Fibroblast of skin of scalp (primary cell): ENCODE measurements at regions not wholly inside any gene's neighbourhood (a gene's known extent, or its start where the extent isn't known, plus 50 kb on each side); places are given as distances from the start of the nearest gene placed in this dataset.

Experiments
- DNase-seq: peaks from one replicate; pipeline ENCODE4 v3.0.0-alpha.2; 2013

DNA sequence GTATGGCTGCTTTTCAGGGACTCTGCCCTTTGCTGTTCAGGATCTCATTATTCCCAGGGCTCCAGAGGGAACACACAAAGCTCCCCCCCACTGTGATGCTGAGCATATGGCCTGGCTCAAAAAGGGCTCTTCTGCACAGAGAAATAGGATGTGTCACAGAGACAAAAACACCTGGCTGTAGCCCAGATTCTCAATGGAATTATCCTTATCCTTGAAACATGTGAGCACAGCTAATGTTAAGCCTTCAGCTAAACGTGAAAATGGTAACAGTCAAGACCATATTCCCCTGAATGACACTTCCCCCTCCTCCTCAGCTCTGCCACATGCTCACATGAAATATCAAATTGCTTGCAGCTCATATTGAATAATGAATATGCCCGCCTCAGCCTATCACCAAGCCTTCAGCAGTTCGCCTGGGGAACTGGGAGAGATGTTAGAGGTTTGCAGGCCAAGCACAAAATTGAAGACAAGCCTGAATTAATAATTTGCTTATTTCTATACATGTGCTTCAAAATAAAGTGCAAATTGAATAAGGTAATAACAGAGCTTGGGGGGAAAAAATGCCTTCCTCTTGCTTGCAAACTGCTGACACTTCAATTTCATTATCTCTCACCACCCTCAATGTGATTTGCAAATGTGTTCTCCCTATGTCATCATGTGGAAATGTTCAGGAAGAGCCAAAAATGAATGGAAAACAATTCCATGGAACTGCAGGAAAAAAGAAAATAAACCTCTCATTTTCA lies 181.0 kb upstream of the HNRNPA3 start:
- DNase-seq = no peak

DNA sequence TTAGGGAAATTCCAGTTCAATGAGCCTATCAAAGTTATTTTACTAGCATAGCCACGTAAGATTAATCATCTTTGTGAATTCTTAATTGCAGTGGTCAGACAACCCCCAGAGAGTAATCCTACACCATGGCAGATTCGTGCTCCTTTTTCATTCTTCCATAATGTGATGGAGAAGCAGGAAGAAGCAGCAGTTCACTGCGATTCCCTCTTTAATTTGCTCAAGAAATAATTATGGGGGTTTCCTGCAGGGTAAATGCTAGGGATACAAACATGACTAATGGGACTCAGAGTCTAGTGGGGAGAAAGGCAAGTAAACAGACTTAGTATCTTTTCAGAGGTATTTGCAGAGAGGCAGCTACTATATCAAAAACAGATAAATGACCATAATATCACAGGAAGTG lies 175.8 kb upstream of the HNRNPA3 start:
- no peak for DNase-seq

DNA sequence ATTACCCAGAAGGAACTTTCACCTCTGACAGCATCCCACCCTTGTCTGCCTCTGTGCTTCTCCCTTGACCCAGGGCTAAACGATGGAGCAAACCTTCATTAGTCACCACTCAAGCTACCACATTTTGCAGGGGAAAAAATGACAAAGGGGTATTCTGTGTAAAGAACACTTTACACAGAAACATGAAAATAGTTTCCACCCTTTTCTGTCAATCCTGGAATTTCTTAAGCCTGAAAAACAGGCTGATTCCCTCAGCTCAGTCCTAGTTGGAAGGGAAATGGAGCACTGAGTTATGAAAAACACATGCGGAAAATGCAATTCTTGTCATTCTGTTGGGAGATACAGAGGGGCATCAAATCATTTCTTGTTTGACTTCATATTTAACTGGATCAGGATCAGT lies 175.0 kb upstream of the HNRNPA3 start:
- DNase-seq = no peak

DNA sequence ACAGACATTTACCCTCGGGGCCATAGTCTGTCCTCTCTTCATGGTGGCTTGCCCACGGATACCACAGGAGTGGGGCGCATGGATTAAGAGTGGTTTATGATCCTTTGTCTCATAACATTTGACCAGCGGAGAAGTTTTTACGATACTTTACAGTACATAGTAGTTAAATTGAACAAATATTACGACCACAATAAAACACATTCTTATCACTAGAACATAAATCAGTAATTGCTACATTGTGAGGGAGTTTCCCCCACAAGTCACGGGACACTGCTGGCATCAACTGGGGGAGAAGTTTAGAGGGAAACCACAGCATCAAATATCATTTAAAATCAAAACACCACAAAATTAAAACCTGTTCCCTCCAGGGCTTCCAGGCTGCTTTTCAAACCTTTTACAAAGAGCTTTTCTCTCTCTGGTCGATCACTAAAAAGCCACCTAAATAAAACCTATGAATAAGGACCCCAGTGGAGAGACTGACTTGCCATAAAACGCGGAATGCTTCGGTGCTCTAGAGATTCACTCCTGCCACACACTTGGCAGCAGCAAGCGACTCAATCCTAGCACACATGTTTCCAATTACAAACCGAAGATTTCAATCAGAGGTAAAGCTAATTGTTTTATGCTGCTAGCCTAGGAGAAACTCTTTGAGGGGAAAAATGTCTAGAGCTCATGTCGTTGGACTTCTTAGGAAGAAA lies 173.7 kb upstream of the HNRNPA3 start:
- DNase-seq = peak; percentile 16

DNA sequence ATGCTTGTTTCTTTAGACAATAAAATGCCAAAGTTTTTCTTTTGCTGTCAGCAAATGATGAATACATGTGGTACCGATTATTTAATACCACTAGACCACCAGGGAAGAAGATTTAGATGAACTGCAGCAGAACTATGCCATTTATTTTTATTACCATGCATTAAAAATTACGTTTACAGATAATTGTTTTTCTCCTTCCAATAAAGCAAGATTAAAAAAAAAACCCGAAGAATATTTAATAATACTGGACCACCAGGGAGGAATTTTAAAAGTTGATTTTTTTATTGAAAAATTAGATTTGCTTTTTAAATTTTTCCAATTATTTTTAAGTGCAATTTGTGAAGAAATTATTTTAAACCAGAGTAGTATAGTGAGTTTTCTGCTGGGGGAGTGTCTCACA lies 170.3 kb upstream of the HNRNPA3 start:
- DNase-seq = no peak

DNA sequence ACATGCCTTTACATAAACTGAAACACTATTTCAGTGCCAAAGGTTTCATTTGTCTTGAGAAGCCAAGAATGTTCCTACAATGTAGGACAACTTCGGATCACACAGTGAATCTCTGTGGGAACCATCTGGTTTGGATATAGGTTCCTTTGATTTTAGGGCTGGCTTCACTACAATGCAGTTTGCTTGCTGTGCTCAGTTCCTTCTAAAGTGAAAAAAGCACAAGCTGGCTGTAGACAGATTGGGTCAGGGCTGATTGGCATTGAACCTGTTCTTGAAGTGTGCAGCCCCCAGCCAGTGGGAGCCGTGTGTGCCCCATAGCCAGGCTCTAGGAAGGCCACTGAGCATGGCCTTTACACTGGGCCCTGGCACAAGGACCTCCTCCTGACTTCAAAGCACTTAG lies 167.9 kb upstream of the HNRNPA3 start:
- DNase-seq = no peak

DNA sequence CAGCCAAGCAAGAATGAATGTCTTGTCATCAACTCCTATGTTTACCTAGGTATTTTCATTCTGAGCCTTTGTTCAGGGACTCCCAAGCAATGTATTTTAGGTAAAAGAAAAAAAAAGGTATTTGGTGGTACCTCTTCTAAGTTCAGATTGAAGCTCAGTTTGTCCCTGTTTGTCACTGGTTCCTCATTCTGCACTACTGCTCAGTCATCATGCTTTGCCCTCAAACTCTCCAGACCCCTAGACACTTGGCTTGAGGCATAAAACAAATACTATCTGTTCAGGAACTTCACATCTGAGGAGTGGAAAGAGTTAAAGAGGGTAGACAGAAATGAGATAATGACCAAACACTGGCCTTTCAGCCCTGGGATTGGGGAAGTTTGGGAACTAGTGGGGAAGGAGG lies 163.6 kb upstream of the HNRNPA3 start:
- DNase-seq = no peak

DNA sequence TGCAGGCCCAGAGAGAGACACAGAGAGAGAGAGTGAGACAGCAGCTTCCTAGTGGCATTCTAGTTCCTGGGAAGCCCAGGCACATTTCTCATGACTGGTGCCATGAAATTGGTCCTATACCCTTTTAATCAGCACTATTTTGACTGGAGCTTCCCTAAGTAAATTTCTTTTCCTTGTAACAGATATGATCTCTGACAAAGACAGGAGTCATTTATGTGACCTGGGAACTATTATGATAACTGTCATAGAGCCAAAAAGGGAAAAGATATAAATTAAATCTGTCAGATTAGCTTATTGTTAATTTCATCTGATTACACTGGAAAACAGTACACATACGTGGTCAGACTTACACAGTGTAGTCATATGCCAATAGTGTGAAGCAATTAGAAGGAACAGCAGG lies 161.3 kb upstream of the HNRNPA3 start:
- DNase-seq = no peak

DNA sequence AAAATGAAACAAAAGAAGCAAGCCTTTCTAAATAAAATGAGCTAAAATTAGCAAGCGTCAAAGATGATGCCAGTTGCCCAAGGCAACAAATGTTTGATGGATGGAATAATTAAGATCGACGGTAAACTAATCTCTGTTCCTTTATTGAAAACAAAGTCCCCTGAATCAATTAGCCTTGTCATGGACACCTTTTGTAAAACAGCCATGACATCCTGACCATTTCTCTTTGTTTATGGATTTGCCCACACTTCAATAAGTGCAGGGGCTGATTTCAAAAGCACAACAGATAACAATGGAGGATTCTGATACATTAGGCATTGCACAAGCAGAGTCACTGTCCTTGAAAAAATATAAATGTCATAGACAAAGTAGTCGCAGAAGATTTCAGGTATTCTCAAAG lies 160.1 kb upstream of the HNRNPA3 start:
- no peak for DNase-seq

DNA sequence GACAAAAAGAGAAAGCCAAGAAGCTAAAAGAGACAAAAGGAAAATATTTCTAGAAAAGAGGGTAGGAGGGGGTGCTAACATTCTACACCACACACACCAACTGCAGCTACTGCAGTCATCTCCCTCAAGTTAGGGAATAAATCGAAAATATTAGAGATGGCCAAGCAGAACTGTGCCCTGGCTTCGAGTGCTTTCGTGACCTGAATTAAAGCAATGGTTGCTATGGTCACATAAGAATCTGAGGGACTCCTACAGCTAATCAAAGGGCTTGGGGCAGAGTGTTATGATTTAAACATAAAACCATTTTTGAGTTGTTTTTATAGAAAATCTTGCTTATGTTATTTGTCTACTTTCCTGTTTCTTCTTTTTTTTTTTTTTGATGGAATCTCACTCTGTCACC lies 159.6 kb upstream of the HNRNPA3 start:
- DNase-seq = peak; percentile 30

DNA sequence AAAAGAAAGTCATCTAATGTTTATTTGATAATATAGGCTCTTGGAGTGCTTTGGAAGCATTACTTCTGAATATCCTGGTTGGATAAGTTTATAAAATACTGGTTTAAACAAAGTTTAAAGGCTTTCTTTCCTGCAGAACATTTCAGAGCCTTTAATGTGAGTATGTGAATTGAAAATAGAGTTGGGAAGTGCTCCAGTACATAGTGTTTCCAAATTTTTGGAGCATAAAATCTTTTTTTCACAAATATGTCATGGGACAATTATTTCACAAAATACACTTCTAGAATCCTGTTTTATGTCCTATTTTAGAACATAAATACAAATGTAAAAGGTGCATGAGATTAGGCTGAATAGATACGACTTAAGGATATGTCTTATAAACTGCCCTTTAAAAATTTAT lies 158.9 kb upstream of the HNRNPA3 start:
- DNase-seq = no peak

DNA sequence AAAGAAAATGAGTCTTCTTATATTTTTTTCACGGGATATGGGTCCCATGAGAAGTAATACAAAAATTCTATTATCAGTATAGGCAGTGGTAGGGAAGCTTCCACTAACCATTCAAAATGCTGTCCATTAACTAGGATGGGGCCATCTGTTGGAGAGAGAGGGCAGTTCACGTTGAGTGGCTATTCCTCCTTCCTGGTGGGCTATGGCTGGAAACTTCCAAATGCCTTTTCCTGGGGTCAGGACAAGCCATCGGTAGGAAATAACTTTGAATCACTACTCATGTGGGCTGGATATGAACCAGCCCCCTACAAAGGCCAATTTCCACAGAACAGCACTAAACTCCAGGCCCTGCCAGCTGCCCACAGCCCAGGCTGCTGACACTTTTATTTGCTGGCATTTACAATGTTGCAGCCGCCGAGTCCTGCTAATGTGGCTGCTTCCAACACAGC lies 156.1 kb upstream of the HNRNPA3 start:
- DNase-seq = no peak

DNA sequence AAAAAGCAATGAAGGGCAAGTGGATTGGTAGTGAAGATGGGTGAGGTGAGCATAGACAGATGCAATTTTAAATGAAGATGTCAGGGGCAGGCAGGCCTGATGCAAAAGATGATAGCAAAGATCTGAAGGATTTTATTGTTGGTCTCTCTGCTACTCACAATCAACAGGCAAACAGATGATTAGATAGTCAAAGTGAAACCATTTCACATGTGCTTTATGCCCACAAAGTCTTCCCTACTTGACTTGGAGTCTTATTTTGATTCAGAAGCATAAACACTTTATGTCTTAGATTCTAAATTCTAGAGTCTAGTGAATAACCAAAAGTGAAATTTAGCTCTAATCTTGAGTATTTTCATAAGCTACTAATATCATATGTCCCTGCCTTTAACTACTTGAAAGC lies 153.8 kb upstream of the HNRNPA3 start:
- no peak for DNase-seq

DNA sequence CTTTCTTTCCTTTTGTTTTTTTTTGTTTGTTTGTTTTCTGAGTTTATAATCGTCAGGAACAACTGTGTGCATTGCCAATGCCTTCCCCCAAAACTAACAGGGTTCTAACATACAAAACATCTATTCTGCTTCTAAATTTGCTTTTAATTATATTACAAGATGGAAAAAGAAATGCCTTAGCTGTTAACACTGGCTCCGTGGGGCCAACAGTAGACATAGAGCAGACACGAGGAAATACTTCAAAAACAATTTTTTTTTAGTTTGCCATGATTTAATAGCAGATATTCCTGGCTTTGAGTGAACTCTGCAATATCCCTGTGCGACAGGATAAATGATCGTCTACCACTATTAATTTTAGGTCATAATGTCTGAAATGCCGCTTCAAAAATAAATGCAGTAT lies 153.3 kb upstream of the HNRNPA3 start:
- no peak for DNase-seq

DNA sequence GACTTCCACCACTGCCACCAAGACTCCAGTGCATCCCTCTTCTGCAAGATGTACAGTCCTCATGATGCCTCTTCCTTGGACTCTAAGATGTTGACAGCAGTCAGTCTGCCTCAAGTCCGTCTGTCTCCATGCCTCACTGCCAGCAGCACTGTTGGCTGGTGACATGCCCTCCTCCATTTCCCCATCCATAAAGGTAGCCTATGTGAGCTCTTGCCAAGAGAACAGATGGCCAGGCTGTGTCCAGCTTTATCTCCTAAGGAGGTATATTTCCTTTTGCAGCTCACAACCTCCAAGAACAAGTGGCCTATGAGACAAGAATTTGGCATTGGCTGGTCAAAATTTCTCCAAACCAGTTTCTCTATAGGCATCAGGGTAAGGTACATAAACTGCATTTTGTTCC lies 149.3 kb upstream of the HNRNPA3 start:
- DNase-seq = no peak

DNA sequence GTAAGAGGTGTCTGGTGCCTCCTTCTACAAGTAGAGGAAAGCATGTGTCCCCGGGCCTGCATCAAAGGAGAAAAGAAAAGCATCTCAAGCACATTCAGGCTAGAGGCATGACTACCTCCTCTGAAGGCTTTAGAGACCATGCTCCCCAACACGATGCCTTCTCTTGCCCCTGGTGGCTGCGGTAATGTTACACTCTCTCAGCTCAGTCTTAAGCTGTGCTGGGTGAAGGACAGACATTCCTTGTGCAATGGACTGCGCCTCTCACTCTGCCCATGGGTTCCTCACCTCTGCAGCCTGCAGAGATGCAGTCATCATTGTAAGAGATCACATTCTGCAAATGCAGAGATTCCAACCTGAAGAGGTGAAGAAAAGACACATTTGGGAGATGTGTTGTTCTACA lies 148.2 kb upstream of the HNRNPA3 start:
- DNase-seq = no peak

DNA sequence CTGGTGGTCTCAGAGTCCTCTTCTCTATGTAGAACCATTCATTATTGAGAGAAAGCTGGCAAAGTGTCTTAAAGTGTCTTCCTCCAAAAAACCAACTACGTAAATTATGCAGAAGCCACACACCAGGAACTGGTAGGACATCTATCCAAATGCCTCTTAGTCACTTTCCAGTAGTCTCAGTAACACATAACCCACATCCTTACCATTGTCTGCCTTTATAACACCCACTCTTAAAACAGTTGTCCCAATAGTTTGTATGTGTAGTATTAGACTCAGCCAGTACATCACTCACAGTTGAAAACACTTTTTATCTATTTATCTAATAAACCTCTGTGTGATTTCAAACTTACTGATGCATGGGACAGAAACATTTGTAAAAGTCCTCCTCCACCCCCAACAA lies 143.6 kb upstream of the HNRNPA3 start:
- no peak for DNase-seq

DNA sequence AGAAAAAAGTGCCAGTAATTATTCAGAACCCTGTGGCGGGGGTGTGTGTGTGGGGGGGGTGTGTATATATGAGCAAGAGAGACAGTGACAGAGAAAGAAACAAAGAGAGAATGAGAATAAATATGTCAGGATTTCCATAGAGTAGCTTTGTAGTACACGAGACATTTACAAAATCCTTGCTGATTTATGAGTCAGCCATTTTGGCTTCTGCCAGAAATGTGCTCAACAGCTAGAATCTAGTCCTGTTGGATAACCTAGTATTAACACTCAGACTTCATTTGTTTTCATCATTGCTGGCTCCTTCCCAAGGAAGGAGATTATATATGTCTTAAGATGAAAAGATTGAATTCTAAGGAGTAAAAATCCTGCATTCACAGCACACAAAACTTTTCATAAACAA lies 140.5 kb upstream of the HNRNPA3 start:
- peak; percentile 31 for DNase-seq

DNA sequence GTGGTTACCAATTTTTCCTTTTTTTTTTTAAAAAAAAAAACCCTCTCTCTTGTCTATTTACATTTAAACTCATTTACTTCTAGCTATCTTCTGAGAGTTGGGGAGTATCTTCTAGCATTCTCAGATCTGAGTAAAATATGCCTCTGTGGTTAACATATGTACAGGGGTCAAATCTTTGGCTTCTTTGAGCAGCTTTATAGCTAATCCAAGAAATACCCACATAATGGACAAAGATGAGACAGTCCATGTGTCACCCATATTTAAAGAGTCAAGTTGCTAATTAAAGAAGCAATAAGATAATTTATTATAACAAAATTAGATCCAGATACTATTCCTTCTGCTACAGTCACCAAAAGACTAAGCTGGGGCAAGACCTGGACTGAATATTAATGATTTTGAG lies 139.0 kb upstream of the HNRNPA3 start:
- no peak for DNase-seq

DNA sequence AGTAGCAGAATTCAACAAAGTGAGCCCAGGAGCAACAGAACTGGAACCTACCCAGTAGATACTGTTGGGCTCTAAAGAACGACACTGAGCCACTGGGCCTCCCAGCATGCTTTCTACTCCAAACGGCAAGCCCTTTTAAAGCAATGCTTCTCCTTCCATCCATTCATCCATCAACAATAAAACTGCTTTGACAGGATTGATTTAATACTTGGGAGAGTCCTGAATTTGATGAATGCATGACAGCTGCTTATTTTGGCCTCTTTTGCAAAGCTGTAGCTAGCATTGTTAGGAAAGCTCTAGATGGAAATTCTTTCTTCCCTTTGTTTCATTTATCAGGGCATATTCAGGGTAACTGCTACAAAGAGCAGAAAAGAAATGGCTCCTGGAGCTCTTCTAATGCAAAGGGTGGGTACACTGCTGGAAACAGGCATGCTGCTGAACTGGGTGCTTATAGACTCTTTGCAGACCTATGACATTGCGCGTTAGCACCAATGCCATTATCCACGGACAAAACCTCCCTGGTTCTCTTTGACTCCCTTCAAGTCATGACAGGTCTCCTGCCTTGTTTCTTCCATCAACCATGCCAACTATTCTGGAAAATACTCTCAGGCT lies 138.4 kb upstream of the HNRNPA3 start:
- DNase-seq = no peak

DNA sequence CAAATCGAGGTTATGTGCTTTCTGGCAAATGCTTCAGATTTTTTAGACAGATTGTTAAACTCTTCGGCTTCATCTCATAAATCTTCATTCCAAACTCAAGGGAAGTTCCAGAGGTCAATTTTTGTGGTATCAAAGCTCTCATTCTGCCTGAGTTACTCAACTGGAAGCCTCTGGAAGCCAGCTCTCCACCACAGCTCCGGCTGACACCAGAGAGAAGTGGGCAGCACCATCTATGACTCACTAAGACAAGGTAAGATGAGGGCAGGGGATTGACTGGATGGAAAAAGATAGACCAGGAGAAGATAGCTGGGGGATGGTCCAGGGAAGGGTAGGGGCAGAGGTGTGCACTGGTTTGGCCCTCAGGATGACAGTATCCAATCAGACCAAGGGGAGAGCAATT lies 137.3 kb upstream of the HNRNPA3 start:
- DNase-seq = peak; percentile 6

DNA sequence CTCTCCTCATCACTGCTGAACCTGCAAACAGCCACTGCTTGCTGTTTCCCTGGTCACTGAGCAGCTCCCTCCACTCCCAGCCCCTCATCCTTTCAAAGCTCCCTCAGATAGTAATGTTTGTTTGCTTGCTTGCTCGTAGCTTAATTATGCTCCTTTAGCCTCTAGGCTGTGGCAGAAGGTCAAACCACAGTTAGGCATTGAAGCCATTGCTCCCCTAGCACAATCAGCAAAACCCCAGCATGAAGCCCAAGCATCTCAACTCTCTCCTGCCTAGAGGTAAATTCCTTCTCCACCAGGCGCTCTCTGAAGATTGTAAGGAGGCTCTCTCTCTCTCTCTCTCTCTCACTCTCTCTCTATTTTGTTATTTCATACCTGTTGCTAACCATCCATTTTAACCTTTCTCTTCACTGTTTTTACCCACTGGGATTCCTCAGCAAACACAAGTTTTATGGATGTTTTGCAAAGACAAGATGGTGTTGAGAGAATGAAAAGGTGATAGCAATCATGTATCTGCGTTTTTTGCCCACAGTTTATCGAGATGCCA lies 135.9 kb upstream of the HNRNPA3 start:
- DNase-seq = no peak

DNA sequence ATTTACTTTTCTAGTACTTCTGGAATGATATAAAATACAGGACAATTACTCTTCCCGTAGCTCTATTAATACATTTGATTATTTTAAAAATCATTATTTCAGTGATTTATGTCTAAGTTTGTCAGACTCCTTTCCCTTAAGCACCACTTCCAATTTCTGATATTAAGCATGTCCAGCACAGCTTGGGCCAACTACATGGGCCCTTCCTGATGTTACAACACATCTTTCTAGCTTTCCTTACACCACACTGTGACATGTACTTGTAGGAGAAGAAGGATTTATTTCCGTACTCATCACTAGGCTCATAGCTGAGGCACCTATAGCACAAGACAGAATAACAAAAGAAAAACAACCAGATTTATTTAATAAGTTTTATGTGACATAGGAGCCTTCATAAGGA lies 134.8 kb upstream of the HNRNPA3 start:
- no peak for DNase-seq

DNA sequence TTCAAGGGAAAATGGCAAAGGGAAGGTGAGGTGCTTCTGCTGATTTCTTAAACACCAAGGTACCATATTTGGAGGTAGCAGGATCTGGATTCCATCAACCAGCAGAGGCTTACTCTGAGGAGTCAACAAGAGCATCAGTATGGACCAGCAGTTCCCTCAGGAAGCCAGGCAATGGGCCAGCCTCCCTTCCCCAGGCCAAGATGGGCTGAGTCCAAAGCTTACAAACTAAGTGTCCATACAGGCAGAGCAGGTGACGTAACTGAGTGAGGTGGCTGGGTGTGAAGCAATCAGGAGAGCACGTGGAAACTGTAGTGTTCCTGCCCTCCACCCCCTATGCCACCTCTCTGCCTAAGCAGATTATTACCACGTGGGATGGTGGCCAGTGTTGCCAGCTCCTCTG lies 134.2 kb upstream of the HNRNPA3 start:
- no peak for DNase-seq
